K562 (cell line): ENCODE measurements at regions not wholly inside any gene's neighbourhood (a gene's known extent, or its start where the extent isn't known, plus 50 kb on each side); places are given as distances from the start of the nearest gene placed in this dataset.

Source experiments
- ATAC-seq: fragments of 200-7000 bp; cut with Tn5 transposase; 3 replicates; pipeline ENCODE4 v1.9.1; 2020; ENCODE audit warnings: moderate library complexity
- BruUV-seq: library from RNA; stranded (reverse); fragments of 400-500 nt; replicated peaks from 2 replicates; lab custom pipeline; 2021; lab: Mats Ljungman, UMichigan
- CTCF ChIA-PET: fragments of 300-600 bp; formaldehyde crosslinking; extraction: SDS; loops from one replicate; lab custom pipeline; 2021; ENCODE audit warnings: low intra/inter-chr PET ratio; lab: Yijun Ruan, JAX
- POLR2A ChIA-PET: fragments of 300-600, 350-650 bp; sonication (Branson Sonifier 250); formaldehyde crosslinking; extraction: SDS; loops from one replicate; lab custom pipeline; 2021; ENCODE audit warnings: antibody characterized with exemption, inconsistent platforms; lab: Yijun Ruan, JAX
- DNase-seq, 4 experiments: peaks; one replicate each; pipeline versions ENCODE4 v3.0.0 to v3.0.0-alpha.2; 2011 to 2018; ENCODE audit warnings: low spot score in 3 of 4, mixed read lengths in 3 of 4; ENCODE audit errors: extremely low read depth in 1 of 4
- FAIRE-seq: peaks from 2 replicates; lab custom pipeline; 2011; peaks lifted over from hg19 to GRCh38; lab: Jason Lieb, UNC
- H2AFZ ChIP-seq: 2 replicates; pipeline ENCODE4 v1.6.0; 2011; ENCODE audit warnings: low read depth, low read length, control low read depth, inconsistent platforms
- H3K27ac ChIP-seq: fragments of 200-600 bp; 3 replicates; pipeline ENCODE4 v1.8.0; 2011; ENCODE audit warnings: low read depth, mild to moderate bottlenecking, control low read depth, inconsistent platforms, low read length, moderate library complexity, mixed read lengths; ENCODE audit errors: extremely low read depth
- H3K27me3 ChIP-seq, 2 experiments: fragments of 300-600 bp in 1 of 2; 2 replicates in 1 of 2; 3 replicates in 1 of 2; pipeline versions ENCODE4 v1.6.0 to v1.8.0; 2011; ENCODE audit warnings: inconsistent platforms in 2 of 2, low read length in 2 of 2, mild to moderate bottlenecking in 1 of 2, mixed read lengths in 1 of 2, moderate library complexity in 1 of 2; ENCODE audit not compliant: control insufficient read depth in 2 of 2, insufficient read depth in 2 of 2
- H3K36me3 ChIP-seq: fragments of 300-600 bp; 3 replicates; pipeline ENCODE4 v1.8.0; 2011; ENCODE audit warnings: mild to moderate bottlenecking, low read length, inconsistent platforms; ENCODE audit not compliant: control insufficient read depth, insufficient read depth
- H3K4me1 ChIP-seq, 2 experiments: fragments of 200-600 bp in 1 of 2; replicated peaks in 1 of 2; 2 replicates in 1 of 2; 3 replicates in 1 of 2; pipeline versions ENCODE4 v1.5.1 to v1.8.0; 2011; ENCODE audit warnings: inconsistent platforms in 2 of 2, low read length in 2 of 2, mild to moderate bottlenecking in 1 of 2, mixed read lengths in 1 of 2, moderate library complexity in 1 of 2; ENCODE audit not compliant: control insufficient read depth in 2 of 2, insufficient read depth in 2 of 2
- H3K4me2 ChIP-seq: 2 replicates; pipeline ENCODE4 v1.6.1; 2011; ENCODE audit warnings: low read length, control low read depth, inconsistent platforms, mixed read lengths; ENCODE audit not compliant: insufficient read depth
- H3K4me3 ChIP-seq: fragments of 200-600 bp; sonication (generic), shearing (Covaris generic); 2 replicates; pipeline ENCODE4 v1.5.1; 2016; ENCODE audit warnings: control low read depth, inconsistent platforms
- H3K79me2 ChIP-seq: fragments of 200-600 bp; 3 replicates; pipeline ENCODE4 v1.8.0; 2011; ENCODE audit warnings: low read length, inconsistent platforms; ENCODE audit not compliant: control insufficient read depth, insufficient read depth
- H3K9ac ChIP-seq, 2 experiments: 2 replicates each; pipeline versions ENCODE4 v1.6.0 to v1.6.1; 2011; ENCODE audit warnings: low read depth in 2 of 2, low read length in 2 of 2, control low read depth in 1 of 2, inconsistent platforms in 1 of 2, mild to moderate bottlenecking in 1 of 2, mixed read lengths in 1 of 2; ENCODE audit not compliant: insufficient read depth in 1 of 2
- H3K9me1 ChIP-seq: one replicate; pipeline ENCODE4 v1.6.0; 2011; ENCODE audit warnings: inconsistent platforms, mild to moderate bottlenecking, low read length, moderate library complexity; ENCODE audit not compliant: control insufficient read depth, insufficient read depth
- H3K9me3 ChIP-seq: replicated peaks from 2 replicates; pipeline ENCODE4 v1.5.1; 2011; ENCODE audit warnings: low read depth, low read length, inconsistent platforms; ENCODE audit not compliant: control insufficient read depth, insufficient read depth
- H4K20me1 ChIP-seq: replicated peaks from 2 replicates; pipeline ENCODE4 v1.6.1; 2011; ENCODE audit warnings: low read length, inconsistent platforms, mixed read lengths; ENCODE audit not compliant: control insufficient read depth, insufficient read depth
- ARHGAP35 ChIP-seq: fragments of 450-650 bp; IDR thresholded peaks from 2 replicates; pipeline ENCODE4 v1.6.1; 2018; ENCODE audit not compliant: partially characterized antibody
- ARID3A ChIP-seq: IDR thresholded peaks from 2 replicates; pipeline ENCODE4 v1.6.1; 2012; ENCODE audit warnings: low read depth, low read length, improper control_type of control experiment, borderline replicate concordance
- MLLT1 ChIP-seq, 2 experiments: fragments of 450-650 bp; IDR thresholded peaks; 2 replicates each; pipeline ENCODE4 v1.6.1; 2016
- NFE2L1 ChIP-seq: fragments of 450-650 bp; IDR thresholded peaks from 2 replicates; pipeline ENCODE4 v1.6.1; 2016; ENCODE audit warnings: missing genetic modification characterization, low read depth, mild to moderate bottlenecking, missing compliant biosample characterization, moderate library complexity, borderline replicate concordance
- PPARD ChIP-seq: fragments of 250-450 bp; sonication (Bioruptor Pico); IDR thresholded peaks from 2 replicates; pipeline ENCODE4 v1.8.0; 2022; ENCODE audit warnings: inconsistent platforms, mild to moderate bottlenecking, moderate library complexity
- ZKSCAN3 ChIP-seq: fragments of 250-450 bp; sonication (Bioruptor Pico); IDR thresholded peaks from 2 replicates; pipeline ENCODE4 v1.4.0; 2020
- ZNF134 ChIP-seq: fragments of 250-450 bp; sonication (Bioruptor Pico); conservative IDR thresholded peaks from 2 replicates; pipeline ENCODE4 v1.4.0; 2020
- ZNF316 ChIP-seq: fragments of 450-650 bp; IDR thresholded peaks from 2 replicates; pipeline ENCODE4 v1.6.1; 2016
- WGBS: fragments of 100-300 bp; shearing (Covaris generic); methylation state at CpG from one replicate; pipeline ENCODE4 v1.1.6; 2016; ENCODE audit warnings: low coverage, mixed read lengths; ENCODE audit not compliant: insufficient coverage; ENCODE audit errors: missing lambda C conversion rate; 5-methylcytosine and 5-hydroxymethylcytosine counted together
- in situ Hi-C: fragments of 300-500 bp; cut with MboI; formaldehyde crosslinking; loops from 4 replicates; pipeline ENCODE4 v1.15.0; 2018; ENCODE audit warnings: inconsistent platforms, mixed read lengths
- intact Hi-C: fragments of 100-400 bp; cut with micrococcal nuclease; formaldehyde crosslinking; loops from 2 replicates; pipeline ENCODE4 v1.14.2; 2022
- TF ChIP-seq, protein P1 (sequence below), 2 experiments: fragments of 200-800 bp in 1 of 2; sonication (Bioruptor generic) in 1 of 2; sonication (generic) in 1 of 2; formaldehyde crosslinking in 1 of 2; IDR thresholded peaks in 1 of 2; conservative IDR thresholded peaks in 1 of 2; 2 replicates each; pipeline versions ENCODE4 v1.5.0 to v1.6.1; 2016 to 2020; ENCODE audit warnings: missing compliant biosample characterization in 1 of 2, missing genetic modification characterization in 1 of 2, missing genetic modification reagents in 1 of 2
- TF ChIP-seq, protein P2 (sequence below): fragments of 450-650 bp; IDR thresholded peaks from 2 replicates; pipeline ENCODE4 v1.6.1; 2016

DNA sequence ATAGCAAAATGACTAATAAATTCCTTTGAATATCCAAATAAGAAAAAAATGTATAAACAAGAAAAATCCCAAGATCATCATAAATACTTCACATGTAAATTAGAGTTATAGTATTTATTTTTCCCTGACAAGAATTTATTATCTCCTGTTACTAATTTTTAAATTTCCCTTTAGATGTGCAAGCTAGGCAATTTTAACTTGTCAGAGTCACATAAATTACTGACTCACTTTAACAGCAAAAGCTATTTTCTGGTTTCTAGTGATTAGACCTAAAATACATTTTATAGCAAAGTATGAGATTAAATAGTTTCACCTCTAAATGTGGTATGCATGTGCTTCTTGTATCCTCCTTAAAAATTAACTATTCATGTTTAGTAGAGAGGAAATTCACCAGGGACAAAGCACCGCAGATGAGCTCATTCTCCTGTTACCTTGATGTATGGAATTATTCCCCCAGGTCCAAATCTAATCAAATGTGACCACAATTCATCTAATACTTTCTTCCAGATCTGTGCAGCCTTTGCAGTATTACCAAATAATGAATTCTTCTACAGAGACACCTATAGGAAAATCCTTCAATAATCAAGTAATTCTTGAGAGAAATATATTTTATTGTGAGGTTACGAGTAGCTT, 621.2 kb downstream of the DNAJB9 start:
- Histone ChIP-seq H3K4me1 (no peaks in the 10 kb centered on the region), H3K36me3 (no peaks in the 10 kb centered on the region), H3K27me3 (no peaks in the 10 kb centered on the region), H3K9me1 (no peaks in the 10 kb centered on the region), H3K9ac (no peak overlapping the region), H4K20me1 (no peaks in the 10 kb centered on the region), H3K9me3 (0 out of 2 replicates have a peak, but pooled peaks cover 3% of the 10 kb centered on the region), H3K79me2 (no peaks in the 10 kb centered on the region), H2AFZ (no peak overlapping the region), H3K4me3 (no peak overlapping the region)
- ChIA-PET CTCF (no interaction called here), POLR2A (no interaction called here)
- no peak for DNase-seq
- no peak for FAIRE-seq
- BruUV-seq, result no TSS peak
- 2% methylated on average over 2 of the region's 2 CpGs for WGBS
- in situ Hi-C loops (no loop called here), intact Hi-C loops (no loop called here)
- TF ChIP-seq MLLT1 (IDR thresholded peaks at IDR 0.05) (no peak), ZNF316 (peak; percentile 39; the same call in 1 of the 2 replicates)
- TF ChIP-seq, all 486 proteins: peak for 1
- ATAC-seq, result no peak
- Histone ChIP-seq H3K27ac (no peak overlapping the region), H3K4me2 (no peak overlapping the region)

- H2AFZ ChIP-seq, result no peak overlapping the region
- in situ Hi-C loops (no loop called here), intact Hi-C loops (no loop called here)
- H4K20me1 ChIP-seq, result no peaks in the 10 kb centered on the region
- no peaks in the 10 kb centered on the region for H3K79me2 ChIP-seq
- no peaks in the 10 kb centered on the region for H3K9me1 ChIP-seq
- no TSS peak for BruUV-seq
- H3K9ac ChIP-seq, result no peak overlapping the region
- POLR2A ChIA-PET, result no interaction called here
- FAIRE-seq (no peak), DNase-seq (no peak), ATAC-seq (no peak)
- H3K4me1 ChIP-seq, result no peaks in the 10 kb centered on the region
- no peak overlapping the region for H3K4me2 ChIP-seq
- 3% methylated on average over 2 of the region's 2 CpGs for WGBS
- CTCF ChIA-PET, result no interaction called here
- H3K4me3 ChIP-seq, result no peak overlapping the region
- no peaks in the 10 kb centered on the region for H3K36me3 ChIP-seq
- H3K9me3 ChIP-seq, result no peaks in the 10 kb centered on the region
- no peaks in the 10 kb centered on the region for H3K27me3 ChIP-seq
- no peak overlapping the region for H3K27ac ChIP-seq
- TF ChIP-seq, protein P1, sequence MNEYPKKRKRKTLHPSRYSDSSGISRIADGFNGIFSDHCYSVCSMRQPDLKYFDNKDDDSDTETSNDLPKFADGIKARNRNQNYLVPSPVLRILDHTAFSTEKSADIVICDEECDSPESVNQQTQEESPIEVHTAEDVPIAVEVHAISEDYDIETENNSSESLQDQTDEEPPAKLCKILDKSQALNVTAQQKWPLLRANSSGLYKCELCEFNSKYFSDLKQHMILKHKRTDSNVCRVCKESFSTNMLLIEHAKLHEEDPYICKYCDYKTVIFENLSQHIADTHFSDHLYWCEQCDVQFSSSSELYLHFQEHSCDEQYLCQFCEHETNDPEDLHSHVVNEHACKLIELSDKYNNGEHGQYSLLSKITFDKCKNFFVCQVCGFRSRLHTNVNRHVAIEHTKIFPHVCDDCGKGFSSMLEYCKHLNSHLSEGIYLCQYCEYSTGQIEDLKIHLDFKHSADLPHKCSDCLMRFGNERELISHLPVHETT (CRISPR knock-in tag; conservative IDR thresholded peaks at IDR 0.05 in 1 of 2, IDR thresholded peaks at IDR 0.05 in 1 of 2), result no peak
- TF ChIP-seq PPARD (CRISPR knock-in tag) (no peak), NFE2L1 (no peak), ZKSCAN3 (no peak), ARHGAP35 (no peak), ZNF134 (CRISPR knock-in tag) (no peak), ARID3A (no peak)
- TF ChIP-seq, protein P2, sequence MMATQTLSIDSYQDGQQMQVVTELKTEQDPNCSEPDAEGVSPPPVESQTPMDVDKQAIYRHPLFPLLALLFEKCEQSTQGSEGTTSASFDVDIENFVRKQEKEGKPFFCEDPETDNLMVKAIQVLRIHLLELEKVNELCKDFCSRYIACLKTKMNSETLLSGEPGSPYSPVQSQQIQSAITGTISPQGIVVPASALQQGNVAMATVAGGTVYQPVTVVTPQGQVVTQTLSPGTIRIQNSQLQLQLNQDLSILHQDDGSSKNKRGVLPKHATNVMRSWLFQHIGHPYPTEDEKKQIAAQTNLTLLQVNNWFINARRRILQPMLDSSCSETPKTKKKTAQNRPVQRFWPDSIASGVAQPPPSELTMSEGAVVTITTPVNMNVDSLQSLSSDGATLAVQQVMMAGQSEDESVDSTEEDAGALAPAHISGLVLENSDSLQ, result no peak
These were observed 636.5 kb downstream of the DNAJB9 start for GRCh38 chr7:109206196-109206595.
